ENCODE measurements at regions not wholly inside any gene's neighbourhood (a gene's known extent, or its start where the extent isn't known, plus 50 kb on each side); places are given as distances from the start of the nearest gene placed in this dataset.
"Not testable (repeated sequence)": the region's sequence is repeated elsewhere in the genome, so short reads cannot be mapped to it uniquely, and the experiment has no call there.

- not testable (repeated sequence) for DNase-seq
These were observed 1136.6 kb downstream of the FSCB start for GRCh38 chr14:43370565-43370896.

- no peak for DNase-seq
These were observed 1137.1 kb downstream of the FSCB start for GRCh38 chr14:43369710-43370564.

- no peak for DNase-seq
These were observed 1144.5 kb downstream of the FSCB start for GRCh38 chr14:43362586-43362985.

GRCh38 chr14:43361751-43362150 lies 1145.3 kb downstream of the FSCB start:
- DNase-seq, result no peak

GRCh38 chr14:43360239-43360638 lies 1146.8 kb downstream of the FSCB start:
- DNase-seq, result no peak

GRCh38 chr14:43359317-43359716 lies 1147.8 kb downstream of the FSCB start:
- no peak for DNase-seq

- DNase-seq, result no peak
These were observed 1150.0 kb downstream of the FSCB start for GRCh38 chr14:43356979-43357545.

- DNase-seq, result no peak
These were observed 1150.7 kb downstream of the FSCB start for GRCh38 chr14:43356382-43356781.

- DNase-seq, result no peak
These were observed 1165.2 kb downstream of the FSCB start for GRCh38 chr14:43341921-43342320.

GRCh38 chr14:43338713-43339112 lies 1168.4 kb downstream of the FSCB start:
- no peak for DNase-seq

- DNase-seq, result no peak
These were observed 1170.7 kb downstream of the FSCB start for GRCh38 chr14:43336351-43336750.

- DNase-seq, result not testable (repeated sequence)
These were observed 1180.3 kb downstream of the FSCB start for GRCh38 chr14:43326501-43327407.

- no peak for DNase-seq
These were observed 1190.7 kb downstream of the FSCB start for GRCh38 chr14:43316427-43316826.

- no peak for DNase-seq
These were observed 1193.4 kb downstream of the FSCB start for GRCh38 chr14:43313719-43314118.

GRCh38 chr14:43308421-43309110 lies 1198.5 kb downstream of the FSCB start:
- no peak for DNase-seq

- DNase-seq, result no peak
These were observed 1199.2 kb downstream of the FSCB start for GRCh38 chr14:43307836-43308235.

- no peak for DNase-seq
These were observed 1201.0 kb downstream of the FSCB start for GRCh38 chr14:43306053-43306452.

GRCh38 chr14:43297794-43298193 lies 1209.3 kb downstream of the FSCB start:
- DNase-seq, result no peak

GRCh38 chr14:43296061-43296460 lies 1211.0 kb downstream of the FSCB start:
- not testable (repeated sequence) for DNase-seq

GRCh38 chr14:43285575-43285974 lies 1221.5 kb downstream of the FSCB start:
- DNase-seq, result no peak

- no peak for DNase-seq
These were observed 1247.0 kb downstream of the FSCB start for GRCh38 chr14:43260056-43260455.

- DNase-seq, result no peak
These were observed 1248.7 kb downstream of the FSCB start for GRCh38 chr14:43258396-43258795.

- not testable (repeated sequence) for DNase-seq
These were observed 1250.1 kb downstream of the FSCB start for GRCh38 chr14:43256996-43257395.
